ENCODE measurements at regions not wholly inside any gene's neighbourhood (a gene's known extent, or its start where the extent isn't known, plus 50 kb on each side); places are given as distances from the start of the nearest gene placed in this dataset.

- no peak for TF ChIP-seq CTCF (IDR thresholded peaks at IDR 0.05; ENCODE audit: insufficient read depth, low read length, severe bottlenecking)
- Histone ChIP-seq H3K4me3 (ENCODE audit: low read depth, low read length) (no peak overlapping the region), H3K27me3 (ENCODE audit: control insufficient read depth, insufficient read depth, low read length) (no peaks in the 10 kb centered on the region), H3K36me3 (ENCODE audit: control insufficient read depth, insufficient read depth, low read length) (no peaks in the 10 kb centered on the region)
- DNase-seq (ENCODE audit: low read depth) (no peak), FAIRE-seq (no peak)
Measured at GRCh38 chr2:164090533-164090932, 354.7 kb upstream of the FIGN start.

GRCh38 chr2:164084066-164084465 is 348.3 kb upstream of the FIGN start:
- TF ChIP-seq CTCF (IDR thresholded peaks at IDR 0.05; ENCODE audit: insufficient read depth, low read length, severe bottlenecking): no peak
- DNase-seq (ENCODE audit: low read depth): no peak
- Histone ChIP-seq H3K4me3 (ENCODE audit: low read depth, low read length) (no peak overlapping the region), H3K27me3 (ENCODE audit: control insufficient read depth, insufficient read depth, low read length) (no peaks in the 10 kb centered on the region), H3K36me3 (ENCODE audit: control insufficient read depth, insufficient read depth, low read length) (no peaks in the 10 kb centered on the region)
- FAIRE-seq: no peak

GRCh38 chr2:164080486-164080885 is 344.7 kb upstream of the FIGN start:
- H3K4me3 ChIP-seq (ENCODE audit: low read depth, low read length): no peak overlapping the region
- DNase-seq (ENCODE audit: low read depth) (no peak), FAIRE-seq (no peak)
- no peak for TF ChIP-seq CTCF (IDR thresholded peaks at IDR 0.05; ENCODE audit: insufficient read depth, low read length, severe bottlenecking)
- no peaks in the 10 kb centered on the region for H3K27me3 ChIP-seq (ENCODE audit: control insufficient read depth, insufficient read depth, low read length)
- H3K36me3 ChIP-seq (ENCODE audit: control insufficient read depth, insufficient read depth, low read length): no peaks in the 10 kb centered on the region

- no peaks in the 10 kb centered on the region for H3K36me3 ChIP-seq (ENCODE audit: control insufficient read depth, insufficient read depth, low read length)
- FAIRE-seq (no peak), DNase-seq (ENCODE audit: low read depth) (no peak)
Measured at GRCh38 chr2:164079258-164079657, 343.4 kb upstream of the FIGN start.

GRCh38 chr2:164078421-164078820 is 342.6 kb upstream of the FIGN start:
- no peak overlapping the region for H3K4me3 ChIP-seq (ENCODE audit: low read depth, low read length)
- H3K36me3 ChIP-seq (ENCODE audit: control insufficient read depth, insufficient read depth, low read length): no peaks in the 10 kb centered on the region
- DNase-seq (ENCODE audit: low read depth) (no peak), FAIRE-seq (no peak)
- H3K27me3 ChIP-seq (ENCODE audit: control insufficient read depth, insufficient read depth, low read length): no peaks in the 10 kb centered on the region
- TF ChIP-seq CTCF (IDR thresholded peaks at IDR 0.05; ENCODE audit: insufficient read depth, low read length, severe bottlenecking): no peak

More at GRCh38 chr2:164079258-164079657, 343.4 kb upstream of the FIGN start:
- H3K27me3 ChIP-seq (ENCODE audit: control insufficient read depth, insufficient read depth, low read length): no peaks in the 10 kb centered on the region
- no peak overlapping the region for H3K4me3 ChIP-seq (ENCODE audit: low read depth, low read length)
- TF ChIP-seq CTCF (IDR thresholded peaks at IDR 0.05; ENCODE audit: insufficient read depth, low read length, severe bottlenecking): no peak

Data from bronchial epithelial cell (primary cell).